ENCODE measurements at regions not wholly inside any gene's neighbourhood (a gene's known extent, or its start where the extent isn't known, plus 50 kb on each side); places are given as distances from the start of the nearest gene placed in this dataset.

- Histone ChIP-seq H3K4me1 (ENCODE audit: control insufficient read depth, insufficient read depth, low read depth, low read length) (no peaks in the 10 kb centered on the region), H3K18ac (ENCODE audit: low read depth in 1 of 2, low read length in 2 of 2) (no peak overlapping the region), H3K4me2 (ENCODE audit: low read length, poor library complexity, severe bottlenecking) (no peak overlapping the region), H3K23ac (ENCODE audit: low read length in 2 of 2) (no peak overlapping the region), H2AFZ (ENCODE audit: low read depth, low read length) (no peak overlapping the region), H4K91ac (ENCODE audit: low read length) (no peak overlapping the region), H2BK5ac (ENCODE audit: low read depth, low read length, poor library complexity, severe bottlenecking) (no peak overlapping the region), H3K27ac (ENCODE audit: low read length, poor library complexity, severe bottlenecking) (no peak overlapping the region), H3K79me1 (replicated peaks; ENCODE audit: low read length, poor library complexity, severe bottlenecking) (no peaks in the 10 kb centered on the region), H3K9me3 (ENCODE audit: control insufficient read depth, low read length) (peaks cover 4% of the 10 kb centered on the region), H3K9ac (ENCODE audit: low read length) (no peak overlapping the region), H2BK15ac (ENCODE audit: low read depth, poor library complexity, severe bottlenecking) (no peak overlapping the region), H4K8ac (ENCODE audit: low read length) (no peak overlapping the region), H2BK12ac (ENCODE audit: low read length in 2 of 2) (no peak overlapping the region), H3K4ac (ENCODE audit: low read depth in 1 of 2, low read length in 2 of 2) (no peak overlapping the region), H3K36me3 (ENCODE audit: control insufficient read depth in 1 of 2, insufficient read depth in 2 of 2, low read depth in 1 of 2, low read length in 2 of 2) (no peaks in the 10 kb centered on the region), H2AK5ac (ENCODE audit: low read length, severe bottlenecking) (no peak overlapping the region), H2BK120ac (ENCODE audit: low read depth, low read length) (no peak overlapping the region), H3K27me3 (ENCODE audit: control insufficient read depth in 1 of 2, insufficient read depth in 1 of 2, low read length in 2 of 2) (no peaks in the 10 kb centered on the region), H3K14ac (ENCODE audit: low read length in 2 of 2) (no peak overlapping the region), H3K4me3 (ENCODE audit: insufficient read depth in 1 of 2, low read depth in 1 of 2, low read length in 2 of 2) (no peak overlapping the region)
- WGBS: 53% methylated on average over 3 of the region's 3 CpGs
- no peak for DNase-seq
These were observed 711.0 kb downstream of the TLE4 start for GRCh38 chr9:80282766-80283165.

DNA sequence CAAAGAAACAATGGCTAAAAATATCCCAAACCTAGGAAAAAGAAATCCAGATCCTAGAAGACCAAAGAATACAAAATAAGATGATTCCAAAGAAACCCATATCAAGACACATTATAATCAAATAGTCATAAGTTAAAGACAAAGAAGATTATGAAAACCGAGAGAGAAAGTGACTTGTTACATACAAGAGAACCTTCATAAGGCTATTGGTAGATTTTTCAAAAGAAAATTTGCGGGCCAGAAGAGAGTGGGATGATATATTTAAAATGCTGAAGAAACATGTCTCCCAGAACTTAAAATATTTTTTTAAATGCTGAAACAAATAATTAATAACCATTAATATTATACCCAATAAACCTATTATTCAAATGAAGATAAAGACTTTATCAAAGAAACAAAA is 687.3 kb downstream of the TLE4 start:
- no peak overlapping the region for H3K14ac ChIP-seq (ENCODE audit: low read length in 2 of 2)
- H3K9ac ChIP-seq (ENCODE audit: low read length): no peak overlapping the region
- no peak overlapping the region for H2AK5ac ChIP-seq (ENCODE audit: low read length, severe bottlenecking)
- H3K27ac ChIP-seq (ENCODE audit: low read length, poor library complexity, severe bottlenecking): no peak overlapping the region
- H2BK12ac ChIP-seq (ENCODE audit: low read length in 2 of 2): no peak overlapping the region
- H3K9me3 ChIP-seq (ENCODE audit: control insufficient read depth, low read length): peaks cover 25% of the 10 kb centered on the region
- no peak overlapping the region for H2AFZ ChIP-seq (ENCODE audit: low read depth, low read length)
- H2BK5ac ChIP-seq (ENCODE audit: low read depth, low read length, poor library complexity, severe bottlenecking): no peak overlapping the region
- no peaks in the 10 kb centered on the region for H3K79me1 ChIP-seq (replicated peaks; ENCODE audit: low read length, poor library complexity, severe bottlenecking)
- H3K4me2 ChIP-seq (ENCODE audit: low read length, poor library complexity, severe bottlenecking): no peak overlapping the region
- H4K91ac ChIP-seq (ENCODE audit: low read length): no peak overlapping the region
- H4K8ac ChIP-seq (ENCODE audit: low read length): no peak overlapping the region
- H3K18ac ChIP-seq (ENCODE audit: low read depth in 1 of 2, low read length in 2 of 2): no peak overlapping the region
- no peak overlapping the region for H2BK120ac ChIP-seq (ENCODE audit: low read depth, low read length)
- no peak overlapping the region for H3K4ac ChIP-seq (ENCODE audit: low read depth in 1 of 2, low read length in 2 of 2)
- no peak for DNase-seq
- H3K23ac ChIP-seq (ENCODE audit: low read length in 2 of 2): no peak overlapping the region
- no CpG with 5 or more reads among the region's 2 CpGs for WGBS
- no peaks in the 10 kb centered on the region for H3K27me3 ChIP-seq (ENCODE audit: control insufficient read depth in 1 of 2, insufficient read depth in 1 of 2, low read length in 2 of 2)
- H3K4me3 ChIP-seq (ENCODE audit: insufficient read depth in 1 of 2, low read depth in 1 of 2, low read length in 2 of 2): no peak overlapping the region
- no peak overlapping the region for H2BK15ac ChIP-seq (ENCODE audit: low read depth, poor library complexity, severe bottlenecking)
- no peaks in the 10 kb centered on the region for H3K36me3 ChIP-seq (ENCODE audit: control insufficient read depth in 1 of 2, insufficient read depth in 2 of 2, low read depth in 1 of 2, low read length in 2 of 2)
- H3K4me1 ChIP-seq (ENCODE audit: control insufficient read depth, insufficient read depth, low read depth, low read length): no peaks in the 10 kb centered on the region

DNA sequence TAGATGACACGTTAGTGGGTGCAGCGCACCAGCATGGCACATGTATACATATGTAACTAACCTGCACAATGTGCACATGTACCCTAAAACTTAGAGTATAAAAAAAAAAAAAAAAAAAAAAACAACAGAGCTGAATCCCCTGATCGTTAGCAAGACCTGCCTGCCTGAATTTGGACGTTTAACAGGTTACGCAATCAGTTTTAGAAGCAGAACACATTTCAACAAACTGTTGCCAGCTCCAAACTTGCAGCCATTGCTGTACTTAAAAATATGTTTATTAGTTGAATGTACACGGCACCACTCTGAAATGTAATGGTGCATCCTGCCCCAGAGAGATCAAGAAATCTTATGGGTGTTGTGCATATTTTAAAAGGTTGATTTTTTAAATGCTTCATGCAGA is 680.0 kb downstream of the TLE4 start:
- Histone ChIP-seq H3K27me3 (ENCODE audit: control insufficient read depth in 1 of 2, insufficient read depth in 1 of 2, low read length in 2 of 2) (no peaks in the 10 kb centered on the region), H2BK12ac (ENCODE audit: low read length in 2 of 2) (no peak overlapping the region), H3K27ac (ENCODE audit: low read length, poor library complexity, severe bottlenecking) (no peak overlapping the region), H3K79me1 (replicated peaks; ENCODE audit: low read length, poor library complexity, severe bottlenecking) (no peaks in the 10 kb centered on the region), H3K4me3 (ENCODE audit: insufficient read depth in 1 of 2, low read depth in 1 of 2, low read length in 2 of 2) (no peak overlapping the region), H3K9ac (ENCODE audit: low read length) (no peak overlapping the region), H2BK120ac (ENCODE audit: low read depth, low read length) (no peak overlapping the region), H3K23ac (ENCODE audit: low read length in 2 of 2) (no peak overlapping the region), H3K4ac (ENCODE audit: low read depth in 1 of 2, low read length in 2 of 2) (no peak overlapping the region), H3K4me2 (ENCODE audit: low read length, poor library complexity, severe bottlenecking) (no peak overlapping the region), H2AK5ac (ENCODE audit: low read length, severe bottlenecking) (no peak overlapping the region), H3K9me3 (ENCODE audit: control insufficient read depth, low read length) (peaks cover 21% of the 10 kb centered on the region), H4K91ac (ENCODE audit: low read length) (no peak overlapping the region), H3K14ac (ENCODE audit: low read length in 2 of 2) (no peak overlapping the region), H2BK15ac (ENCODE audit: low read depth, poor library complexity, severe bottlenecking) (no peak overlapping the region), H3K18ac (ENCODE audit: low read depth in 1 of 2, low read length in 2 of 2) (no peak overlapping the region), H3K4me1 (ENCODE audit: control insufficient read depth, insufficient read depth, low read depth, low read length) (no peaks in the 10 kb centered on the region), H2AFZ (ENCODE audit: low read depth, low read length) (no peak overlapping the region), H4K8ac (ENCODE audit: low read length) (no peak overlapping the region), H2BK5ac (ENCODE audit: low read depth, low read length, poor library complexity, severe bottlenecking) (no peak overlapping the region), H3K36me3 (ENCODE audit: control insufficient read depth in 1 of 2, insufficient read depth in 2 of 2, low read depth in 1 of 2, low read length in 2 of 2) (no peaks in the 10 kb centered on the region)
- DNase-seq: no peak
- 90% methylated on average over 3 of the region's 6 CpGs for WGBS

DNA sequence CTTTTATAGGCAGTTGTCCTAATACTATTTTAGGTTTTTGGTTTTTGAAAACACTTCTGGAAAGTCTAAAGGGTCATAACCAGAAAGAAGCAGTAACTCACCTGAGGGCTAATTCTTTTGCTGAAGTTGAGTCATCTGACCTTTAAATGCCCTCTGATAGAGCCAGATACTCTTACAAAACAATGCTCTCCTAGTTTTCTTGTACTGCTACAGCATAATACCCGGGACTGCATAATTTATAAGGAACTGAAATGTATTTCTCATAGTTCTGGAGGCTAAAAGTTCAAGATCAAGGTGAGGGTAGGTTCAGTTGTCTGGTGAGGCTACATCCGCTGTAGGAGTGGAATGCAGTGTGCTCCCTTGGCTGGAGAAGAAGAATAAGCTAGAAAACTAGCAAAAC is 670.3 kb downstream of the TLE4 start:
- Histone ChIP-seq H3K4me3 (ENCODE audit: insufficient read depth in 1 of 2, low read depth in 1 of 2, low read length in 2 of 2) (no peak overlapping the region), H3K4me2 (ENCODE audit: low read length, poor library complexity, severe bottlenecking) (no peak overlapping the region), H3K18ac (ENCODE audit: low read depth in 1 of 2, low read length in 2 of 2) (no peak overlapping the region), H3K4ac (ENCODE audit: low read depth in 1 of 2, low read length in 2 of 2) (no peak overlapping the region), H3K9ac (ENCODE audit: low read length) (no peak overlapping the region), H4K8ac (ENCODE audit: low read length) (no peak overlapping the region), H2BK5ac (ENCODE audit: low read depth, low read length, poor library complexity, severe bottlenecking) (no peak overlapping the region), H3K79me1 (replicated peaks; ENCODE audit: low read length, poor library complexity, severe bottlenecking) (no peaks in the 10 kb centered on the region), H3K4me1 (ENCODE audit: control insufficient read depth, insufficient read depth, low read depth, low read length) (no peaks in the 10 kb centered on the region), H3K36me3 (ENCODE audit: control insufficient read depth in 1 of 2, insufficient read depth in 2 of 2, low read depth in 1 of 2, low read length in 2 of 2) (no peaks in the 10 kb centered on the region), H2AK5ac (ENCODE audit: low read length, severe bottlenecking) (no peak overlapping the region), H2BK120ac (ENCODE audit: low read depth, low read length) (no peak overlapping the region), H2AFZ (ENCODE audit: low read depth, low read length) (no peak overlapping the region), H2BK12ac (ENCODE audit: low read length in 2 of 2) (no peak overlapping the region), H3K27ac (ENCODE audit: low read length, poor library complexity, severe bottlenecking) (no peak overlapping the region), H3K27me3 (ENCODE audit: control insufficient read depth in 1 of 2, insufficient read depth in 1 of 2, low read length in 2 of 2) (no peaks in the 10 kb centered on the region), H3K9me3 (ENCODE audit: control insufficient read depth, low read length) (no peaks in the 10 kb centered on the region), H2BK15ac (ENCODE audit: low read depth, poor library complexity, severe bottlenecking) (no peak overlapping the region), H3K23ac (ENCODE audit: low read length in 2 of 2) (no peak overlapping the region), H3K14ac (ENCODE audit: low read length in 2 of 2) (no peak overlapping the region), H4K91ac (ENCODE audit: low read length) (no peak overlapping the region)
- DNase-seq: no peak
- WGBS: 92% methylated on average over 2 of the region's 2 CpGs

Data from mesenchymal stem cell (in vitro differentiated cells and primary cell).